Activated CD4-positive, CD25-positive, alpha-beta regulatory T cell treated with anti-CD3 and anti-CD28 coated beads, Interleukin-2, amount 50 U/mL, for 16 hours (primary cell): ENCODE measurements at regions not wholly inside any gene's neighbourhood (a gene's known extent, or its start where the extent isn't known, plus 50 kb on each side); places are given as distances from the start of the nearest gene placed in this dataset.
"Not testable (repeated sequence)": the region's sequence is repeated elsewhere in the genome, so short reads cannot be mapped to it uniquely, and the experiment has no call there.

Source experiments
- DNase-seq: peaks from one replicate; pipeline ENCODE4 v3.0.0-alpha.2; 2020; ENCODE audit warnings: low read depth, low spot score

GRCh38 chr4:57344296-57344695, 234.1 kb upstream of the IGFBP7 start:
- no peak for DNase-seq

- no peak for DNase-seq
Observed at GRCh38 chr4:57342411-57342810, 232.2 kb upstream of the IGFBP7 start.

DNA sequence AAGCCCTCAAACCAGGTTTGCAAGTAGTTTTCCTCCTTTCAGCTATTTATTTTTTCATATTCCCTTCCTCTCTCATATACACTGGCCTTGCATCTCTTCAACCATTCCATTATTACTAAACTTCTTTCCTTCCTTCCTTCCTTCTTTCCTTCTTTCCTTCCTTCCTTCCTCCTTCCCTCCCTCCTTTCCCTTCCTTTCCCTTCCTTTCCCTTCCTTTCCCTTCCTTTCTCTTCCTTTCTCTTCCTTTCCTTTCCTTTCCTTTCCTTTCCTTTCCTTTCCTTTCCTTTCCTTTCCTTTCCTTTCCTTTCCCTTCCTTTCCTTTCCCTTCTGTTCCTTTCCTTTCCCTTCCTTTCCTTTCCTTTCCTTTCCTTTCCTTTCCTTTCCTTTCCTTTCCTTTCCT, 228.7 kb upstream of the IGFBP7 start:
- DNase-seq: not testable (repeated sequence)

DNA sequence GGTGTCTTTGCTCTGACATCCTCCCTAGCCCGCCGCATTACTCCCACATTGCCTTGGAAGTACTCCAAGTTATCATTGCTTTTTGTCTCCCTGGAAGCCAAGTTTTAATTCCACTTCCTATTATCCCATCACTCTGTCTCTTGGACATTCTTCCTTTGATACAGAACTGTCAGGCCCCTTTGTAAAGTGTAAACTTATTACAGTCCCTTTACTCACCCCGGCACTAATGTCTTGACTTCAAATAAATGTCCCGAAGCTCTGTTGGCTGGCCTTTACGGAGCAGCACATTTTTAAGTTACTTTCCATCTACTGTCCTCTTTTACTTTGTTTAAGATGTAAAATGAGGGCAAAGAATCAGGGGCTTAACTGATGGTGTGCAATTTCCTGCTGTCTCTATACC, 223.5 kb upstream of the IGFBP7 start:
- no peak for DNase-seq

DNA sequence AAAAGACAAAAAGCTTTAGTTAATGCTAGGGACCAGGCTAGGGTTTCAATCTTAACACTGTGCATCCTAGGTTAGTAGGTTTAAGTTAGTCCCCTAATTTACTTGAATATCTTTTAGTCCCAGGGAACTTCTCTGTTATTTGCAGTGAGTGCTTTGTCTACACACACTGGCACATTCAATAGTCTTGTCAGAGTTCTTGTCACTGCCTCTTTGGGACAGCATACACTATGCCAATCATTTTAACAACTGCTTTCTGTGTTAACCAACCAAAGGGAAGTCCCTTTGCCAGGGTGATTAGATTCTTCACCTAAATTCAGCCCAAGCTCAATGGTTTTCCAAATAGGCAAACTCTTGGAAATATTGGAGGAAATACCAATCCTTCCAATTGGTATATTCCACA, 221.8 kb upstream of the IGFBP7 start:
- no peak for DNase-seq

DNA sequence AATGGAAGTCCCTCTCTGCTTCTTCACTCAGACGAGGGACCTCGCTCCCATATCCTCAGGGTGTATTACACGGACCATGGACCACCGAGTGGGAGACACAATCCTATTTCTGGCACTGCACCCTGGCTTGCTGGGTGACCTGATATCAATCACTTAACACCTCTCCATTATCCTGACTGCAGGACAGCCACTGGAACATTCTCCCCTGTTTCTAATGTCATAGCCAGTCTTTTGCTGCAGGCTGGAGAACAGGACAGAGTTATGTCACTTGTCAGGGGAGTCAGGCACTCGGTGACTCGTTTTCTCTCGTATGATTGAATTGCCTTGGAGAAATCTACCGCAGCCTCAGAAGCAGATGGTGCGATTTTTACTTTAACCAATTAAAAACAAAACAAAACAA, 219.1 kb upstream of the IGFBP7 start:
- no peak for DNase-seq

DNA sequence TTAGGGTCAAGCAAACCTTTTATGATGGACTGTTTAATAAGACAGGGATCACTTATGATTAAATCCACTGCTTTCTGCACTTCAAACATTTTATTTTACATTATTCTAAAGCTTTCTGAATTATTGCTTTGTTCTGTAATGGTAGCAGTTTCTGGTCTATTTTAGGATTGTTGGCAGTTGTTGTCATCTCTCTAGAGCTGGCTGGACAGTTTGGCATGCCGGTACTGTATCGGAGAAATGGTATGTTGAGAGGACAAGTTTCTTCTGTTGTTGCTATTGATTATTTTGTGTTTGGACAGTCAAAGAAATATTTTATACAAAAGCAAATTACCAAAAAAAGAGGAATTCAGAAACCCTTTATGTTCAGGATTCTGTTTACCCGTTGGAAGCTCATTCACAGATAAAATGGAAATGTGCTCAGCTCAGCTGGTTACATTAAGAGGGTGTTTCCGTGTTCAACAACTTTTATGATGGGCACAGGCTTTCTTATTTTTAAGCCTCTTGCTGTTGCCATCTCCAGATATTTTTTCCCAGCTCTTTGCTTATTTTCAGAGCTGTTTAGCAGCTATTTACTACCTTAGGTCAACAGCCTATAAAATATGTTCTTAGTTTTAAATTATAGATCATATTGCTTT, 214.6 kb upstream of the IGFBP7 start:
- DNase-seq: no peak

DNA sequence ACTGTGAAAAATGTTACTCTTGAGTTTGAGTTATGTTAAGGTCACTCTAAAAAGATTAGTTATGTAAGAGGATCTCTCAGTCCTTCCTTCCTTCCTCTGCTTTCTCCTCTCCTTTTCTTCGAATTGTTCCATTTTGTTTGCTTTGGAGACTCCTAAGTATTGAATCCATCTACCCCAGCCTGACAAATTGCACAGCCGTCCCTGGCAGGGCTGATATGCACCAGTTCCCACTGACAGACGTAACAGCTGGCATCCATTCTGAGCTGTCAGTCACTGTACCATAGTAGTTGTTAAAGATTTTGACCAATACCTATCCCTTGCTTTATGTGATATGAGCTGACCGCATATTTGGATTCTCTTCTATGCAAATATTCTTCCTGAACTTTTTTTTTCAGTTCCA, 210.7 kb upstream of the IGFBP7 start:
- DNase-seq: no peak

- no peak for DNase-seq
Observed at GRCh38 chr4:57320217-57320616, 210.0 kb upstream of the IGFBP7 start.

DNA sequence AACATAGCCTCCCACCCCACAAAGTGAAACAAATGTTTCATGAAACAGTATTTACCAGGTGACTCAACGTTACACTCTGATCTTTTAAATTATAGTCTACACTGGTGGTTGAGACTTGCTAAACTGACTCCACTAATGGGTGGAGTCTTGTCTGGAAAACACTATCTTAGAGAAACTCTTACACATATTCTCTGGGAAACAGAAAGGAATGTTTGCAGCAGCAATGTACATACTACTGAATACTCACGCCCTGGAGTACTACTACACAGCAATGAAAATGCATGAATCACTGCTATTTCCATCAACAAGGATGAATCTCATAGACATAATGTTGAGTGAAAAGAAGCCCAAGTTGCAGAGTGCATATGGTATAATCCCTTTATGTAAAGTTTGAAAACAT, 208.5 kb upstream of the IGFBP7 start:
- DNase-seq: no peak

GRCh38 chr4:57314636-57315035, 204.5 kb upstream of the IGFBP7 start:
- no peak for DNase-seq

- DNase-seq: no peak
Observed at GRCh38 chr4:57312296-57312695, 202.1 kb upstream of the IGFBP7 start.

DNA sequence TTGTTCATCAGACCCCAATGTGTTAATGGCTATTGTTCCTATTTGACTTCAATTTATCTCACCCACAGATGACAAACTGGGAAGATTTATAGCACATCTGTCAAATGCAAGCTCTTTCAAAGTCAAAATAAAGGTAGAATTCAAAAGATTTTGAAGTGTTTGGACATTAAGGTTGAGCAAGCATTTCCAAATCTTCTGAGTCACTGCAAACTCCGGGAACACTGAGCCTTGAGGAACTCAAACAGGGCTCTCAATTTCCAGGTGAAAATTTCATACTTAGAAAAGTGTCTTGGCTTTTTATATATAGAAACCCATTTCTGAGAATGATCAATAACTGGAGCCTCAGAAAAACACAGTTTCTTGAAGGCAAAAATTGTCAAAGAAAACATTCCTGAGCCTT, 199.5 kb upstream of the IGFBP7 start:
- DNase-seq: no peak

GRCh38 chr4:57308301-57308700, 198.1 kb upstream of the IGFBP7 start:
- DNase-seq: no peak

- DNase-seq: no peak
Observed at GRCh38 chr4:57305836-57306235, 195.7 kb upstream of the IGFBP7 start.

DNA sequence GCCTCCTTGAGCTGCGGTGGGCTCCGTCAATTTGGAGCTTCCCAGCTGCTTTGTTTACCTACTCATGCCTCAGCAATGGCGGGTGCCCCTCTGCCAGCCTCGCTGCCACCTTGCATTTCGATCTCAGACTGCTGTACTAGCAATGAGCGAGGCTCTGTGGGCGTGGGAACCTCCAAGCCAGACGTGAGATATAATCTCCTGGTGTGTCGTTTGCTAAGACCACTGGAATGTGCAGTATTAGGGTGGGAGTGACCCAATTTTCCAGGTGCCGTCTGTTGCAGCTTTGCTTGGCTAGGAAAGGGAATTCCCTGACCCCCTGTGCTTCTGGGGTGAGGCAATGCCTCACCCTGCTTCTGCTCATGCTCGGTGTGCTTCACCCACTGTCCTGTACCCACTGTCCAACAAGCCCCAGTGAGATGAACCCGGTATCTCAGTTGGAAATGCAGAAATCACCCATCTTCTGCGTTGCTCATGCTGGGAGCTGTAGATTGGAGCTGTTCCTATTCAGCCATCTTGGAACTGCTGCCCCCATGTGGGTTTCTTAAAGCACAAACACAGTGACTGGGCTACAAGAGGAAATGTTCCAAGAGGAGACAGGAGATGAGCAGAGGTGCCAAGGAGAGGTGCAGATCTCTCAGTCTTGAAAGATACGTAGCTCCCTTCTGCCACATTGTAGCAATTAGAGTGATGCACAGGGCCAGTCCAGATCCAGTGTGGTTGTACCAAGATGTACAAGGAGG, 193.0 kb upstream of the IGFBP7 start:
- no peak for DNase-seq

GRCh38 chr4:57300300-57300699, 190.1 kb upstream of the IGFBP7 start:
- not testable (repeated sequence) for DNase-seq

DNA sequence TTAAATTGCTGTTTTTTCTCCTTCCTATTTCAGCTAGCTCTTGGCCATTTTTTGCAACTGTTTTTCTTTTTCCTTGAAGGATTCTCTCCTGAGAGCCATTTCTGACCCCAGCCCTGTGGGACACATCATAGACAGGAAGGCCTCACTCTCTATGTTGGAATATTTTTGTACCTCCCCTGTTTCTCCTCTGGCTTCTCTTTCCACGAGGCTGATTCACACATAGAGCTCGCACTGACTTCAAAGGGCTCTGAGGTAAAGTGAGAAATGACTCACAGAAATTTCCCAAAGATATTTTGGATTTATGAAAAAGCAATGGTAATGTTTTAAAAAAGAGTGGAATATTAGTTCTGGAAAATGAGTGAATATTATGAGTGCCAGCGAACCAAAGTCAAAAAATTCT, 181.7 kb upstream of the IGFBP7 start:
- DNase-seq: no peak

DNA sequence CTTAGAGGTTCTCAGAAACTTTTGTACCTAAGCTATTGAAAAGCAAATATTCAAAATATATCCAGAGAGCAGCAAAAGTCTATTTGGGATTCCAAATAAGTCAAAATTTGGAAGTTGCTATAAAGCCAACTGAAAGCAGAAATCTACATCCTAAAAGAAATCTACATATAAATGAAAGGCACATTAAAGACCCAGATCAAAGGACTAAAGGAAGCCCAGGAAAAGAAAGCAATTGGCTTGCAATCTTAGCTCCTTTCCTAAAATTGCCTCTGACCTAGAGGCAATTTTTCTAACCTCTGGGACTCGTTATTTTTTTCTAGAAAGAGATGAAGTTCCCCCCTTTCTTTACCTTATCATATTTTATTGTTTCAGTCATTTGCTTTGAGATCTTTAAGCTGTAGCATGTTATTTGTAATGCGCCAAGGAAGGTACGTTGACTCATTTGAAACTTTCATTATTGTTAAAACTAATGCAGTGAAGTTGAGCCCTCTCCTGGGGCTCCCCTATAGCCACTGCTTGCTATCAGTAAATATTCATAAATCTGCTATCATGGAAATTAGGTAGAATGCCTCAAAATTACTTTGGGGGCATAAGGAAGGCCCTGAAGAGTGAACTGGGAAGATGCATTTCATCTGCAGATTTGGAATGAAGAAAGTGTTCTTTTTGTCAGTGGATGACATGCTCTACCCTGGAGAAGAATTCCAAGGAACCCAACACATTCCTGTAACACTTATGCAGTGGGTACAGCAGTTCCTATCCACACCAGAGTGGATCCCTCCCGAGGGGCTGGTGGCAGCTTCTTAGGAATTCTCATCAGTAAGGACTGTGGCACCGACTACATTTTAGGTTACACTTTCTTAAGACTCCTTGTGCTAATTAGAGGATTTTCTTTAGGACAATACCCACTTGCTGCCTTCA, 177.8 kb upstream of the IGFBP7 start:
- DNase-seq: no peak

DNA sequence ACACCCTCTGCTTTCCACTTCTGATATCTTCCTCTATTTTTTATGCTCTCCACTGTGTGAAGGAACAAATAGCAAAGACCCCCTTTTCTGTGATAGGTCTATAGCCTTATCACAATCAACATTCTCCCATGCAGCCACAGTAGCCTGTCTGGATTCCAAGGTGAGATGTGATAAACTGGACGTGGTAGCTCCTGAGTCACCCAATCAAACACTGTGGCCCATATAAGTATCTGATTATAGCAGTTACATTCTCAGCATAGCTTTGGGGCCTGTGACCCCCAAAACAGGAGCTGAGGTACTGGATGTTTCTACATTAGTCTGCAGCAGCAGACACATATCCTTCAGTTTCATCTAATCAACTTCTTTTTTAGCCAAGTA, 172.7 kb upstream of the IGFBP7 start:
- DNase-seq: no peak

DNA sequence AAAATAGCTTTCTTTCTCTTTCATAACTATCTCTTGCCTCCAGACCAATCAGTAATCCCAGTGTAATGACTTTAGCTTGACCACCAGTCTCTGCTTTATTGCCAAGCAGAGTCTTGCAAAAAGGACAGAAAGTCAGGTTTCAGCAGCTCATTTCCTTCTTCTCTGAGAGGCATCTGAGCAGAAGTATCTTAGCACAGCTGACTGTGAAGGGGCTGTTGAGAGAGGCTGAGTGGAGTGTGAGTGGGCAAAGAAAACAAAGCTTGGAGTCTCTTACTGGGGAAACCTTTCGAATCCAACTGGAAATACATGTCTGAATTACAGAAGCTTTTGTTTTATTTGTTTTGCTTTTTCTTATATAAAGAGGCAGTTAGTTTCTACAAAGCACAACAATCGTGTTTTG, 170.3 kb upstream of the IGFBP7 start:
- no peak for DNase-seq

DNA sequence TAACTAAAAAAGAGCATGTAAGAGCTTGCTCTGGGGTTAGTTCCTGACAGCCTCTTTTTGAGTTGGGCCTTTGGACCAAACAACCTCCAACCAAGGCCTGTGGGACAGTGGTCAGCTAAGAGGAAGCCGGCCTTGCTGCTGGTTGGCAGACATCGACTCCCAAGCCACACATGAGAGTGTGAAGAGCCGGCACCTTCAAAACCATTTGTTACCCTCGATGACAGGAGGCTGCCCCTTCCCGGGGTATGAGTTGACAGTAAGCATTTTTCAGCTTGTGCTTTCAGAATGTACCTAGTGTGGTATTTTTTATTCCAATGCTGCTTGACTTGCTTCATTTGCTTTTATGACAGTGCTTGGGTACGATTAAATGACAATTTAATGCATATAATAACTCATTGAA, 168.6 kb upstream of the IGFBP7 start:
- no peak for DNase-seq

DNA sequence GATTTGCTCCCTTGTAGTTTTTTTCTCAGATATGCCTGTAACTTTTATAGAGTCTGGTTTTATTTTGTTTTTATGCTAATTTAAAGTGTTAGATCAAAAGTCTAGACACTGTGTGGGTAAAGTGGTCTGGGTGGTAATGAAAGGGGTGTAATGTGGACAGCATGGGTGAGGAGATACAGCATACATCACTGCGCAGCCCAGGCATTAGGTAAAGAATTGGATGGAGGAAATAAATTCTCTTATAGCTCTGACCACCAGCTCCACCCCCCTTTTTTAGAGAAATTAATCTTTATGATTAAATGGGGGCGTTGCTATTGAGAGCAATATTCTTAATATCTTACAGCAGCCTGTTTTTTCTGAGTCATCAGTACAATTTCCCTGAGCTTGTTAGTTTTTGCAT, 163.9 kb upstream of the IGFBP7 start:
- DNase-seq: no peak
